NB4 (cell line): ENCODE measurements at regions not wholly inside any gene's neighbourhood (a gene's known extent, or its start where the extent isn't known, plus 50 kb on each side); places are given as distances from the start of the nearest gene placed in this dataset.

Experiments used
- MAX ChIP-seq: IDR thresholded peaks from 2 replicates; pipeline ENCODE4 v1.6.1; 2011; ENCODE audit warnings: low read depth, low read length
- MYC ChIP-seq: IDR thresholded peaks from 2 replicates; pipeline ENCODE4 v1.6.1; 2011; ENCODE audit warnings: low read depth, low read length
- POLR2A ChIP-seq: IDR thresholded peaks from 2 replicates; pipeline ENCODE4 v1.6.1; 2011; ENCODE audit warnings: mild to moderate bottlenecking; ENCODE audit not compliant: insufficient read length; ENCODE audit errors: extremely low read depth
- TF ChIP-seq, protein P1 (sequence below): IDR thresholded peaks from one replicate; pipeline ENCODE4 v1.5.1; 2012; ENCODE audit warnings: low read depth, low read length

- TF ChIP-seq, protein P1, sequence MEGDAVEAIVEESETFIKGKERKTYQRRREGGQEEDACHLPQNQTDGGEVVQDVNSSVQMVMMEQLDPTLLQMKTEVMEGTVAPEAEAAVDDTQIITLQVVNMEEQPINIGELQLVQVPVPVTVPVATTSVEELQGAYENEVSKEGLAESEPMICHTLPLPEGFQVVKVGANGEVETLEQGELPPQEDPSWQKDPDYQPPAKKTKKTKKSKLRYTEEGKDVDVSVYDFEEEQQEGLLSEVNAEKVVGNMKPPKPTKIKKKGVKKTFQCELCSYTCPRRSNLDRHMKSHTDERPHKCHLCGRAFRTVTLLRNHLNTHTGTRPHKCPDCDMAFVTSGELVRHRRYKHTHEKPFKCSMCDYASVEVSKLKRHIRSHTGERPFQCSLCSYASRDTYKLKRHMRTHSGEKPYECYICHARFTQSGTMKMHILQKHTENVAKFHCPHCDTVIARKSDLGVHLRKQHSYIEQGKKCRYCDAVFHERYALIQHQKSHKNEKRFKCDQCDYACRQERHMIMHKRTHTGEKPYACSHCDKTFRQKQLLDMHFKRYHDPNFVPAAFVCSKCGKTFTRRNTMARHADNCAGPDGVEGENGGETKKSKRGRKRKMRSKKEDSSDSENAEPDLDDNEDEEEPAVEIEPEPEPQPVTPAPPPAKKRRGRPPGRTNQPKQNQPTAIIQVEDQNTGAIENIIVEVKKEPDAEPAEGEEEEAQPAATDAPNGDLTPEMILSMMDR, result no peak
- TF ChIP-seq POLR2A (no peak), MAX (no peak), MYC (no peak)
These were observed 52.6 kb upstream of the CD93 start for GRCh38 chr20:23138682-23139081.
